ENCODE measurements at regions not wholly inside any gene's neighbourhood (a gene's known extent, or its start where the extent isn't known, plus 50 kb on each side); places are given as distances from the start of the nearest gene placed in this dataset.

GRCh38 chr2:66962716-66963115 lies 434.4 kb upstream of the ETAA1 start:
- TF ChIP-seq GATA3 (IDR thresholded peaks at IDR 0.05; ENCODE audit: low read depth, low read length) (no peak), GATA2 (IDR thresholded peaks at IDR 0.05; ENCODE audit: low read depth, low read length) (peak; percentile 40; the same call in 1 of the 2 replicates)

Measured in SH-SY5Y (cell line).